Tibial nerve (tissue), 4 donors: ENCODE measurements at regions not wholly inside any gene's neighbourhood (a gene's known extent, or its start where the extent isn't known, plus 50 kb on each side); places are given as distances from the start of the nearest gene placed in this dataset.

Source experiments
- CTCF ChIP-seq, 5 experiments: fragments of 200-600 bp in 3 of 5; fragments of 450-650 bp in 2 of 5; sonication (generic) in 3 of 5; IDR thresholded peaks; one replicate each; pipeline ENCODE4 v1.5.1; 2016 to 2019; ENCODE audit warnings: antibody characterized with exemption in 5 of 5, mild to moderate bottlenecking in 3 of 5, moderate library complexity in 2 of 5
- EP300 ChIP-seq, 2 donors: sonication (generic); formaldehyde crosslinking; IDR thresholded peaks; one replicate each; pipeline ENCODE4 v1.6.1; 2017; ENCODE audit warnings: antibody characterized with exemption in 2 of 2, mild to moderate bottlenecking in 1 of 2
- POLR2A ChIP-seq, 2 donors: fragments of 450-650 bp; IDR thresholded peaks; one replicate each; pipeline ENCODE4 v1.6.1; 2017; ENCODE audit warnings: antibody characterized with exemption in 2 of 2, mild to moderate bottlenecking in 2 of 2, moderate library complexity in 2 of 2

- TF ChIP-seq CTCF (IDR thresholded peaks at IDR 0.05) = no peak
- no peak for TF ChIP-seq POLR2A (IDR thresholded peaks at IDR 0.05)
- no peak for TF ChIP-seq EP300 (IDR thresholded peaks at IDR 0.05)
These were observed 246.6 kb upstream of the ANKRD55 start for GRCh38 chr5:56479696-56480077.
